ENCODE measurements at regions not wholly inside any gene's neighbourhood (a gene's known extent, or its start where the extent isn't known, plus 50 kb on each side); places are given as distances from the start of the nearest gene placed in this dataset.
"Not testable (repeated sequence)": the region's sequence is repeated elsewhere in the genome, so short reads cannot be mapped to it uniquely, and the experiment has no call there.

- peaks cover 1% of the 10 kb centered on the region for H3K27me3 Mint-ChIP-seq
- no peak overlapping the region for H3K4me3 Mint-ChIP-seq
- no peaks in the 10 kb centered on the region for H3K36me3 Mint-ChIP-seq (ENCODE audit: low read depth)
- H3K4me1 Mint-ChIP-seq (ENCODE audit: low read depth), result no peaks in the 10 kb centered on the region
- H3K9me3 Mint-ChIP-seq, result no peaks in the 10 kb centered on the region
- H3K27ac Mint-ChIP-seq, result no peak overlapping the region
- intact Hi-C loops (cut with micrococcal nuclease), result loop anchor here (5.0 kb wide), 1 partner anchor 285 kb away; no protein-coding TSS in a partner anchor
Measured at GRCh38 chr15:38992506-38992905, 427.9 kb upstream of the RASGRP1 start.

- Mint-ChIP-seq H3K4me1 (ENCODE audit: low read depth) (no peaks in the 10 kb centered on the region), H3K36me3 (ENCODE audit: low read depth) (no peaks in the 10 kb centered on the region)
- intact Hi-C loops (cut with micrococcal nuclease), result loop anchor here (5.0 kb wide), 1 partner anchor 286 kb away; no protein-coding TSS in a partner anchor
Measured at GRCh38 chr15:38992930-38993329, 428.3 kb upstream of the RASGRP1 start.

GRCh38 chr15:38994310-38994709 is 429.7 kb upstream of the RASGRP1 start:
- intact Hi-C loops (cut with micrococcal nuclease), result loop anchor here (5.0 kb wide), 1 partner anchor 287 kb away; no protein-coding TSS in a partner anchor
- Mint-ChIP-seq H3K4me1 (ENCODE audit: low read depth) (no peaks in the 10 kb centered on the region), H3K27me3 (peaks cover 1% of the 10 kb centered on the region), H3K27ac (no peak overlapping the region), H3K9me3 (no peaks in the 10 kb centered on the region), H3K36me3 (ENCODE audit: low read depth) (no peaks in the 10 kb centered on the region), H3K4me3 (no peak overlapping the region)

More at GRCh38 chr15:38992930-38993329, 428.3 kb upstream of the RASGRP1 start:
- Mint-ChIP-seq H3K27me3 (peaks cover 1% of the 10 kb centered on the region), H3K4me3 (no peak overlapping the region), H3K9me3 (no peaks in the 10 kb centered on the region), H3K27ac (no peak overlapping the region)

- intact Hi-C loops (cut with micrococcal nuclease), result no loop called here
- Mint-ChIP-seq H3K4me3 (no peak overlapping the region), H3K27ac (no peak overlapping the region), H3K36me3 (ENCODE audit: low read depth) (no peaks in the 10 kb centered on the region), H3K27me3 (peaks cover 3% of the 10 kb centered on the region), H3K4me1 (ENCODE audit: low read depth) (no peaks in the 10 kb centered on the region), H3K9me3 (no peaks in the 10 kb centered on the region)
Measured at GRCh38 chr15:38996111-38996631, 431.6 kb upstream of the RASGRP1 start.

GRCh38 chr15:38997841-38998240 is 433.2 kb upstream of the RASGRP1 start:
- peaks cover 3% of the 10 kb centered on the region for H3K27me3 Mint-ChIP-seq
- H3K36me3 Mint-ChIP-seq (ENCODE audit: low read depth), result no peaks in the 10 kb centered on the region
- no peaks in the 10 kb centered on the region for H3K9me3 Mint-ChIP-seq
- no peak overlapping the region for H3K4me3 Mint-ChIP-seq
- intact Hi-C loops (cut with micrococcal nuclease), result no loop called here
- H3K4me1 Mint-ChIP-seq (ENCODE audit: low read depth), result no peaks in the 10 kb centered on the region
- H3K27ac Mint-ChIP-seq, result no peak overlapping the region

GRCh38 chr15:39000008-39000734 is 435.6 kb upstream of the RASGRP1 start:
- Mint-ChIP-seq H3K4me3 (no peak overlapping the region), H3K27me3 (peaks cover 3% of the 10 kb centered on the region), H3K4me1 (ENCODE audit: low read depth) (no peaks in the 10 kb centered on the region), H3K27ac (no peak overlapping the region), H3K9me3 (no peaks in the 10 kb centered on the region), H3K36me3 (ENCODE audit: low read depth) (no peaks in the 10 kb centered on the region)
- intact Hi-C loops (cut with micrococcal nuclease), result no loop called here

GRCh38 chr15:39009740-39010139 is 445.1 kb upstream of the RASGRP1 start:
- Mint-ChIP-seq H3K9me3 (peaks cover 28% of the 10 kb centered on the region), H3K27ac (no peak overlapping the region), H3K4me1 (ENCODE audit: low read depth) (no peaks in the 10 kb centered on the region), H3K4me3 (no peak overlapping the region), H3K36me3 (ENCODE audit: low read depth) (no peaks in the 10 kb centered on the region), H3K27me3 (no peaks in the 10 kb centered on the region)
- intact Hi-C loops (cut with micrococcal nuclease), result no loop called here

- H3K4me1 Mint-ChIP-seq (ENCODE audit: low read depth); intact Hi-C loops (cut with micrococcal nuclease); H3K27ac Mint-ChIP-seq; H3K4me3 Mint-ChIP-seq; H3K36me3 Mint-ChIP-seq (ENCODE audit: low read depth); H3K27me3 Mint-ChIP-seq: not testable (repeated sequence)
- peaks cover 28% of the 10 kb centered on the region for H3K9me3 Mint-ChIP-seq
Measured at GRCh38 chr15:39011066-39011465, 446.5 kb upstream of the RASGRP1 start.

- intact Hi-C loops (cut with micrococcal nuclease), result no loop called here
- H3K9me3 Mint-ChIP-seq, result peaks cover 28% of the 10 kb centered on the region
- H3K4me1 Mint-ChIP-seq (ENCODE audit: low read depth), result no peaks in the 10 kb centered on the region
- H3K36me3 Mint-ChIP-seq (ENCODE audit: low read depth), result no peaks in the 10 kb centered on the region
- no peak overlapping the region for H3K27ac Mint-ChIP-seq
- no peak overlapping the region for H3K4me3 Mint-ChIP-seq
- no peaks in the 10 kb centered on the region for H3K27me3 Mint-ChIP-seq
Measured at GRCh38 chr15:39013262-39013661, 448.6 kb upstream of the RASGRP1 start.

- H3K4me3 Mint-ChIP-seq, result no peak overlapping the region
- no peak overlapping the region for H3K27ac Mint-ChIP-seq
- H3K36me3 Mint-ChIP-seq (ENCODE audit: low read depth), result no peaks in the 10 kb centered on the region
- no peaks in the 10 kb centered on the region for H3K4me1 Mint-ChIP-seq (ENCODE audit: low read depth)
- H3K27me3 Mint-ChIP-seq, result peaks cover 2% of the 10 kb centered on the region
- intact Hi-C loops (cut with micrococcal nuclease), result no loop called here
- H3K9me3 Mint-ChIP-seq, result peaks cover 24% of the 10 kb centered on the region
Measured at GRCh38 chr15:39014682-39015081, 450.1 kb upstream of the RASGRP1 start.

GRCh38 chr15:39016706-39017105 is 452.1 kb upstream of the RASGRP1 start:
- Mint-ChIP-seq H3K4me3 (no peak overlapping the region), H3K27ac (no peak overlapping the region)
- intact Hi-C loops (cut with micrococcal nuclease), result no loop called here

GRCh38 chr15:39018966-39019365 is 454.4 kb upstream of the RASGRP1 start:
- Mint-ChIP-seq H3K27me3 (peaks cover 2% of the 10 kb centered on the region), H3K27ac (no peak overlapping the region), H3K4me1 (ENCODE audit: low read depth) (no peaks in the 10 kb centered on the region), H3K4me3 (no peak overlapping the region), H3K9me3 (no peaks in the 10 kb centered on the region), H3K36me3 (ENCODE audit: low read depth) (no peaks in the 10 kb centered on the region)
- intact Hi-C loops (cut with micrococcal nuclease), result no loop called here

More at GRCh38 chr15:39016706-39017105, 452.1 kb upstream of the RASGRP1 start:
- H3K36me3 Mint-ChIP-seq (ENCODE audit: low read depth), result no peaks in the 10 kb centered on the region
- peaks cover 4% of the 10 kb centered on the region for H3K9me3 Mint-ChIP-seq
- no peaks in the 10 kb centered on the region for H3K4me1 Mint-ChIP-seq (ENCODE audit: low read depth)
- H3K27me3 Mint-ChIP-seq, result peaks cover 2% of the 10 kb centered on the region

GRCh38 chr15:39021341-39021740 is 456.7 kb upstream of the RASGRP1 start:
- intact Hi-C loops (cut with micrococcal nuclease), result no loop called here
- no peaks in the 10 kb centered on the region for H3K9me3 Mint-ChIP-seq
- no peak overlapping the region for H3K4me3 Mint-ChIP-seq
- H3K27me3 Mint-ChIP-seq, result peaks cover 2% of the 10 kb centered on the region
- H3K27ac Mint-ChIP-seq, result no peak overlapping the region
- H3K4me1 Mint-ChIP-seq (ENCODE audit: low read depth), result no peaks in the 10 kb centered on the region
- H3K36me3 Mint-ChIP-seq (ENCODE audit: low read depth), result no peaks in the 10 kb centered on the region

GRCh38 chr15:39022532-39023305 is 458.1 kb upstream of the RASGRP1 start:
- Mint-ChIP-seq H3K9me3 (no peaks in the 10 kb centered on the region), H3K4me3 (no peak overlapping the region), H3K36me3 (ENCODE audit: low read depth) (no peaks in the 10 kb centered on the region), H3K27me3 (peaks cover 2% of the 10 kb centered on the region), H3K27ac (no peak overlapping the region), H3K4me1 (ENCODE audit: low read depth) (no peaks in the 10 kb centered on the region)
- intact Hi-C loops (cut with micrococcal nuclease), result no loop called here

Data from dendritic cell treated with granulocyte-macrophage colony-stimulating factor and Interleukin-4, amounts not matched to agents 40 ng/mL and 50 ng/mL, for 4 days (primary cell).